ENCODE measurements at regions not wholly inside any gene's neighbourhood (a gene's known extent, or its start where the extent isn't known, plus 50 kb on each side); places are given as distances from the start of the nearest gene placed in this dataset.
"Not testable (repeated sequence)": the region's sequence is repeated elsewhere in the genome, so short reads cannot be mapped to it uniquely, and the experiment has no call there.

DNA sequence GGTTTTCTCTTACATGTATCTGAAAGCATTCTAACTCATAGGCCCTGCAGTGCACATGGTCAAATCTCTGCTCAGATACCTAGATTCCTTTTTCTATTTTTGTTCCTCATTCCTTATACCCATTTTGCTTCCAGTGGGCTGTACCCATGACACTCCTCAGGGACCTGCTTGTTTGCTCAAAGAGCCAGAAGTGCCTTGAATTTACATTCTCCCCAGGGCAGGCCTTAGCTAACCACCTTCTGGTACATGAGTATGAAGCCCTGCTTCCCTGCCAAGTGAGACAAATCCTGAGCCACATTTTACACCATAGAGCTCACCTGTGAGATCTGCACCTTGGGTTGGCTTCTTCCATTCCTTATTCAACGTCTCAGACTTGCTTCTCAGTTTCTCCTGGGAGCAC, 326.6 kb upstream of the SASH1 start:
- no peaks in the 10 kb centered on the region for H3K36me3 ChIP-seq
- WGBS, 2 donors: 76% methylated on average over 1 of the region's 1 CpG

DNA sequence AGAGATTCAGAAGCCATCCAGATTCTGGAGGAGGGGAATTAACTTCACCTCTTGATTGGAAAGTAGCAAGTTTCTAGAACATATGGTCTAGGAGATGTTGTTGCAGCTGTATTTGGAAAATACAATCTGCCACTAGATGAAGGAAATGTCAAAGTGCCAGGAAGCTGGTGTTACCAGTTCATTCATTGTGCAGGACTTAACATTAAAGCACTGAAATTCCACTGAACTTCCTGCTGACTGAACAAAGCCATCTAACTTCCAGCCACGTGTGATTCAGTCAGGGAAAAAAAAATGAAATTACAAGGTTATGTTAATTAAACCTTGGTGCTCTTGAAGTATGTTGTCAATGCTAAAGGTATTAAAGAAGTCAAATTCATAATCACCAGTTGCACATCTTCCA, 321.5 kb upstream of the SASH1 start:
- Histone ChIP-seq H3K9me3 (peaks cover 0 to 12% (median 5%) of the 10 kb centered on the region in 11 donors), H3K27me3 (no peaks in the 10 kb centered on the region), H3K4me3 (no peak overlapping the region), H3K27ac (no peak overlapping the region), H3K36me3 (no peaks in the 10 kb centered on the region), H3K4me1 (no peaks in the 10 kb centered on the region)
- ATAC-seq (no peak), DNase-seq (no peak)
- intact Hi-C loops (cut with DNase I): no loop called here
- WGBS, 2 donors: 25 to 40% methylated on average over 1 of the region's 1 CpG
- TF ChIP-seq, protein P1, sequence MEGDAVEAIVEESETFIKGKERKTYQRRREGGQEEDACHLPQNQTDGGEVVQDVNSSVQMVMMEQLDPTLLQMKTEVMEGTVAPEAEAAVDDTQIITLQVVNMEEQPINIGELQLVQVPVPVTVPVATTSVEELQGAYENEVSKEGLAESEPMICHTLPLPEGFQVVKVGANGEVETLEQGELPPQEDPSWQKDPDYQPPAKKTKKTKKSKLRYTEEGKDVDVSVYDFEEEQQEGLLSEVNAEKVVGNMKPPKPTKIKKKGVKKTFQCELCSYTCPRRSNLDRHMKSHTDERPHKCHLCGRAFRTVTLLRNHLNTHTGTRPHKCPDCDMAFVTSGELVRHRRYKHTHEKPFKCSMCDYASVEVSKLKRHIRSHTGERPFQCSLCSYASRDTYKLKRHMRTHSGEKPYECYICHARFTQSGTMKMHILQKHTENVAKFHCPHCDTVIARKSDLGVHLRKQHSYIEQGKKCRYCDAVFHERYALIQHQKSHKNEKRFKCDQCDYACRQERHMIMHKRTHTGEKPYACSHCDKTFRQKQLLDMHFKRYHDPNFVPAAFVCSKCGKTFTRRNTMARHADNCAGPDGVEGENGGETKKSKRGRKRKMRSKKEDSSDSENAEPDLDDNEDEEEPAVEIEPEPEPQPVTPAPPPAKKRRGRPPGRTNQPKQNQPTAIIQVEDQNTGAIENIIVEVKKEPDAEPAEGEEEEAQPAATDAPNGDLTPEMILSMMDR (IDR thresholded peaks at IDR 0.05): no peak

More for the DNA sequence above, 326.6 kb upstream of the SASH1 start:
- no peak overlapping the region for H3K27ac ChIP-seq
- peaks cover 0 to 18% (median 0%) of the 10 kb centered on the region in 11 donors for H3K9me3 ChIP-seq
- DNase-seq: no peak
- H3K4me1 ChIP-seq: no peaks in the 10 kb centered on the region
- no peak overlapping the region for H3K4me3 ChIP-seq
- peaks cover 0 to 6% (median 0%) of the 10 kb centered on the region in 7 donors for H3K27me3 ChIP-seq
- intact Hi-C loops (cut with DNase I): no loop called here
- ATAC-seq: no peak
- TF ChIP-seq, protein P1 (IDR thresholded peaks at IDR 0.05): no peak

DNA sequence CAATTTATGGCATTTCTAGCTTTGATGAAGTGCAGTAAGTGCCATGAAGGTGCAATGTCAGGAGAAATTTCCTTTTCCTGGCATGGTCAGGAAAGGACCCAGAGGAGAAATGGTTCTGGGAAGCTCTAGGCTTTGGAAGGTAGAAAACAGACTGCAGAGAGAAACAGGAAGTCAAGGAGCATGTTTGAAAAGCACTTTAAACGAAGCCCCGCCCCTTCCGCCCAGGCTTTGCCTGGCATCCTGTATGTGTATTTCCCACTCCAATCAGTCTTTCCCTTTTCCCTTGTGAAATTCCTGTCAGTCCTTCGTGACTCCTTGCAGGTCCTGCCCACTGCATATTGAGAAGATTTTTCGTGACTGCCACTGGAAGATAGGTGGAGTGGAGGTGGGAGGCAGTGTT, 320.9 kb upstream of the SASH1 start:
- Histone ChIP-seq H3K4me3 (no peak overlapping the region), H3K27ac (no peak overlapping the region), H3K9me3 (peaks cover 0 to 12% (median 5%) of the 10 kb centered on the region in 11 donors), H3K27me3 (no peaks in the 10 kb centered on the region), H3K4me1 (no peaks in the 10 kb centered on the region), H3K36me3 (no peaks in the 10 kb centered on the region)
- DNase-seq (no peak), ATAC-seq (no peak)
- 43 to 62% methylated on average over 5 of the region's 5 CpGs for WGBS, 2 donors
- TF ChIP-seq, protein P1 (IDR thresholded peaks at IDR 0.05): no peak
- intact Hi-C loops (cut with DNase I): no loop called here

DNA sequence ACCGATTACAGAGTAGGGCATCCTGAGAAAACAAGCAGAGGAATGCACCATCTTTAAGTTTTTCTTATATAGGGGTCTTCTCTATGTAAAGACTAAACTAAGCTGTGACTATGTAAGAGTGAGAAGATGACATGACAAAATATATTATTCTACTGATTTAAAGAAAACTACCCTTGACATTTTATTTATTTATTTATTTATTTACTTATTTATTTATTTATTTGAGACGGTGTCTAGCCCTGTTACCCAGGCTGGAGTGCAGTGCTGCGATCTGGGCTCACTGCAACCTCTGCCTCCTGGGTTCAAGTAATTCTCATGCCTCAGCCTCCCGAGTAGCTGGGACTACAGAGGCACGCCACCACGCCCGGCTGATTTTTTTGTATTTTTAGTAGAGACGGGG, 320.4 kb upstream of the SASH1 start:
- H3K27ac ChIP-seq; H3K4me3 ChIP-seq; DNase-seq; ATAC-seq; H3K36me3 ChIP-seq; intact Hi-C loops (cut with DNase I); H3K27me3 ChIP-seq; H3K4me1 ChIP-seq: not testable (repeated sequence)
- WGBS, 2 donors: 93 to 98% methylated on average over 8 of the region's 8 CpGs
- peaks cover 0 to 12% (median 5%) of the 10 kb centered on the region in 11 donors for H3K9me3 ChIP-seq

DNA sequence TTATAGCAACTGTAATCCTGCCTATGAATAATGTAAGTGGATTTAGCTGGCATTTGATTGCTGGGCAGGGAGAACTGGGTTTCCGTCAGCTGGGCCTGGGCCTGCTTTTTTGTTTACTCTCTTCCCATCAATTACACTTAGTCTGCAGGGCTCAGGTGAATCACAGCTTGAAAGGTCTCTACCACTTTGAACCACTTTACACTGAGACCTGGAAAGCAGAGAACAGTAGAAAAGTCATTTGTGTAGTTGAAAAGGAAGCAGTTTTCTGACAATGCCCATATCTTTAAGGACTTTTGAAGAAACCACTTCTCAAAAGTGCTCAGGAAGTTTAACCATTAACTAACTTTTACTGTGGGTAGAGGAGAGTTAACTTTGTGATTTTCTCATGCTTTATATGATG, 315.4 kb upstream of the SASH1 start:
- intact Hi-C loops (cut with DNase I): no loop called here
- Histone ChIP-seq H3K36me3 (no peaks in the 10 kb centered on the region), H3K27me3 (no peaks in the 10 kb centered on the region), H3K4me3 (no peak overlapping the region), H3K9me3 (peaks cover 0 to 12% (median 5%) of the 10 kb centered on the region in 11 donors), H3K4me1 (no peaks in the 10 kb centered on the region), H3K27ac (no peak overlapping the region)
- TF ChIP-seq, protein P1 (IDR thresholded peaks at IDR 0.05): no peak
- ATAC-seq: peak in 1 of 8 donors; percentile 60
- DNase-seq: no peak
- WGBS, 2 donors: 56 to 65% methylated on average over 1 of the region's 1 CpG

Measured in heart right ventricle (tissue), 16 donors.